ENCODE measurements at regions not wholly inside any gene's neighbourhood (a gene's known extent, or its start where the extent isn't known, plus 50 kb on each side); places are given as distances from the start of the nearest gene placed in this dataset.

DNA sequence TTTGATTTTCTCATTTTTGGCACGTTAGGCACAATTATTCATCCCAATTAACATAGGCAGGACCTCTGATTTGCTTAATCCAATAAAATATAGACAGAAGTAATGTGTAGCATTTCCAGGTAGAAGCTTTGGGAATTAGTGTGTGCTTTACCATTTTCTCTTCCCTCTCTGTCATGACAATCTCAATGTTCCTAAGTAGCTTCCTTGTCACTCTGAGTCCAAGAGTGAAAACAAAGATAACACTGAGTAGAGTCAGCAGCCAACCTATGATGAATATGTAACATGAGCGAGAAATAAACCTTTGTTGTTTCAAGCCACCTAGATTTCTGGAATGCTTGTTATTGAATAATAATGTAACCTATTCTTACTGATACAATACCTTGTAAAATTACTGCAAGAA, 283.8 kb downstream of the OMA1 start:
- no peak overlapping the region for H3K4me2 ChIP-seq (ENCODE audit: low read length)
- no peaks in the 10 kb centered on the region for H3K9me3 ChIP-seq (ENCODE audit: control insufficient read depth in 1 of 2, insufficient read depth in 1 of 2, low read depth in 1 of 2, low read length in 2 of 2)
- BruUV-seq (replicated peaks): no TSS peak
- no peak overlapping the region for H3K27ac ChIP-seq (ENCODE audit: low read depth, low read length)
- RAD21 ChIA-PET (ENCODE audit: low non-redundant PET in 1 of 2, low total read pairs in 2 of 2, uncharacterized antibody in 2 of 2, unreplicated experiment in 2 of 2): no interaction called here
- H3K27me3 ChIP-seq (ENCODE audit: insufficient read depth, low read length): peaks cover 27% of the 10 kb centered on the region
- intact Hi-C loops (cut with micrococcal nuclease): no loop called here
- no peak for ATAC-seq
- H3K9ac ChIP-seq (ENCODE audit: low read length): no peak overlapping the region
- H3K4me3 ChIP-seq (replicated peaks in 1 of 2; ENCODE audit: low read depth in 1 of 2, low read length in 2 of 2): no peak overlapping the region
- POLR2A ChIA-PET: no interaction called here
- H4K20me1 ChIP-seq (ENCODE audit: insufficient read depth): no peaks in the 10 kb centered on the region
- H3K79me2 ChIP-seq (ENCODE audit: insufficient read depth, low read length): no peaks in the 10 kb centered on the region
- no peaks in the 10 kb centered on the region for H3K9me2 ChIP-seq (ENCODE audit: insufficient read depth)
- H2AFZ ChIP-seq (ENCODE audit: low read depth, low read length, poor library complexity, severe bottlenecking): no peak overlapping the region
- no peak for DNase-seq (ENCODE audit: low read depth, low spot score)
- H3K36me3 ChIP-seq (ENCODE audit: control insufficient read depth in 1 of 2, insufficient read depth in 2 of 2, low read length in 2 of 2): no peaks in the 10 kb centered on the region
- CTCF ChIA-PET: no interaction called here
- TF ChIP-seq CBX3 (IDR thresholded peaks at IDR 0.05; ENCODE audit: low read depth) (no peak), ZNF274 (IDR thresholded peaks at IDR 0.05; ENCODE audit: low read depth, low read length) (no peak), TCF7L2 (IDR thresholded peaks at IDR 0.05; ENCODE audit: borderline replicate concordance, extremely low read depth, insufficient read depth, insufficient read length) (no peak), SRF (IDR thresholded peaks at IDR 0.05; ENCODE audit: low read depth) (no peak), CEBPB (IDR thresholded peaks at IDR 0.05; ENCODE audit: low read depth) (no peak), RAD21 (IDR thresholded peaks at IDR 0.05; ENCODE audit: low read depth) (no peak), JUND (IDR thresholded peaks at IDR 0.05) (no peak), SIN3A (IDR thresholded peaks at IDR 0.05; ENCODE audit: low read depth) (no peak), YY1 (IDR thresholded peaks at IDR 0.05; ENCODE audit: extremely low read depth, insufficient replicate concordance, low read depth, low read length) (no peak), SP1 (IDR thresholded peaks at IDR 0.05; ENCODE audit: low read depth) (no peak), ZFX (IDR thresholded peaks at IDR 0.05) (no peak), ELF1 (IDR thresholded peaks at IDR 0.05; ENCODE audit: borderline replicate concordance, low read depth) (no peak), EGR1 (IDR thresholded peaks at IDR 0.05; ENCODE audit: low read depth) (no peak)
- H3K4me1 ChIP-seq (ENCODE audit: control insufficient read depth in 1 of 2, insufficient read depth in 2 of 2, low read length in 2 of 2): no peaks in the 10 kb centered on the region

DNA sequence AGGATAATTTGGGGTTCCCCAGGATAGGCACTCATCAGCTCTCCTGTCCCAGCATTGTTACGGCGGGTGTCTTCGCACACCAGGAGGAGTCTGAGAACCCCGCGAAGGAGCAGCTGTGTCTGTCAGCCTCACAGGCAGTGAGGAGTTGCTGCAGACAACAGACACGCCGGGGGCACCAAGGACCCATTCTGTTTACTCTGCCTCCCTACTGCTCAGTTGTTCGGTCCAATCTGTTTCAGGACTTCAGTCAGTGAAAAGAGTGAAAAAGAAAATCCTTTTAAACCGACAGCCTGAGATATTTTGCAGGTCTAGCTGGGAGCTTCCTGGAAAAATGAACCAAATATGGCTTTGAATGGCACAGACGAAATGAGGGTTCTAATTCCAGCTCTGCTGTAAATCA, 288.4 kb downstream of the OMA1 start:
- Histone ChIP-seq H3K9me3 (ENCODE audit: control insufficient read depth in 1 of 2, insufficient read depth in 1 of 2, low read depth in 1 of 2, low read length in 2 of 2) (no peaks in the 10 kb centered on the region), H3K79me2 (ENCODE audit: insufficient read depth, low read length) (no peaks in the 10 kb centered on the region), H3K9ac (ENCODE audit: low read length) (no peak overlapping the region), H3K27me3 (ENCODE audit: insufficient read depth, low read length) (peaks cover 32% of the 10 kb centered on the region), H3K4me1 (ENCODE audit: control insufficient read depth in 1 of 2, insufficient read depth in 2 of 2, low read length in 2 of 2) (no peaks in the 10 kb centered on the region), H3K27ac (ENCODE audit: low read depth, low read length) (no peak overlapping the region), H3K4me2 (ENCODE audit: low read length) (no peak overlapping the region), H3K9me2 (ENCODE audit: insufficient read depth) (no peaks in the 10 kb centered on the region), H3K36me3 (ENCODE audit: control insufficient read depth in 1 of 2, insufficient read depth in 2 of 2, low read length in 2 of 2) (no peaks in the 10 kb centered on the region), H3K4me3 (replicated peaks in 1 of 2; ENCODE audit: low read depth in 1 of 2, low read length in 2 of 2) (no peak overlapping the region), H4K20me1 (ENCODE audit: insufficient read depth) (no peaks in the 10 kb centered on the region), H2AFZ (ENCODE audit: low read depth, low read length, poor library complexity, severe bottlenecking) (no peak overlapping the region)
- no TSS peak for BruUV-seq (replicated peaks)
- ChIA-PET RAD21 (ENCODE audit: low non-redundant PET in 1 of 2, low total read pairs in 2 of 2, uncharacterized antibody in 2 of 2, unreplicated experiment in 2 of 2) (no interaction called here), POLR2A (no interaction called here), CTCF (no interaction called here)
- ATAC-seq: no peak
- intact Hi-C loops (cut with micrococcal nuclease): no loop called here
- no peak for DNase-seq (ENCODE audit: low read depth, low spot score)
- TF ChIP-seq POLR2A (IDR thresholded peaks at IDR 0.05; ENCODE audit: borderline replicate concordance, extremely low read depth, insufficient read depth, insufficient read length) (no peak), SIN3A (IDR thresholded peaks at IDR 0.05; ENCODE audit: low read depth) (no peak), FOSL1 (IDR thresholded peaks at IDR 0.05; ENCODE audit: low read depth) (no peak), CEBPB (IDR thresholded peaks at IDR 0.05; ENCODE audit: low read depth) (no peak), SRF (IDR thresholded peaks at IDR 0.05; ENCODE audit: low read depth) (no peak), ZNF274 (IDR thresholded peaks at IDR 0.05; ENCODE audit: low read depth, low read length) (no peak), EGR1 (IDR thresholded peaks at IDR 0.05; ENCODE audit: low read depth) (no peak), TCF7L2 (IDR thresholded peaks at IDR 0.05; ENCODE audit: borderline replicate concordance, extremely low read depth, insufficient read depth, insufficient read length) (no peak), EZH2 (IDR thresholded peaks at IDR 0.05) (no peak), RAD21 (IDR thresholded peaks at IDR 0.05; ENCODE audit: low read depth) (no peak)
- TF ChIP-seq, protein P1, sequence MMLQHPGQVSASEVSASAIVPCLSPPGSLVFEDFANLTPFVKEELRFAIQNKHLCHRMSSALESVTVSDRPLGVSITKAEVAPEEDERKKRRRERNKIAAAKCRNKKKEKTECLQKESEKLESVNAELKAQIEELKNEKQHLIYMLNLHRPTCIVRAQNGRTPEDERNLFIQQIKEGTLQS (IDR thresholded peaks at IDR 0.05): no peak
- TF ChIP-seq, protein P2, sequence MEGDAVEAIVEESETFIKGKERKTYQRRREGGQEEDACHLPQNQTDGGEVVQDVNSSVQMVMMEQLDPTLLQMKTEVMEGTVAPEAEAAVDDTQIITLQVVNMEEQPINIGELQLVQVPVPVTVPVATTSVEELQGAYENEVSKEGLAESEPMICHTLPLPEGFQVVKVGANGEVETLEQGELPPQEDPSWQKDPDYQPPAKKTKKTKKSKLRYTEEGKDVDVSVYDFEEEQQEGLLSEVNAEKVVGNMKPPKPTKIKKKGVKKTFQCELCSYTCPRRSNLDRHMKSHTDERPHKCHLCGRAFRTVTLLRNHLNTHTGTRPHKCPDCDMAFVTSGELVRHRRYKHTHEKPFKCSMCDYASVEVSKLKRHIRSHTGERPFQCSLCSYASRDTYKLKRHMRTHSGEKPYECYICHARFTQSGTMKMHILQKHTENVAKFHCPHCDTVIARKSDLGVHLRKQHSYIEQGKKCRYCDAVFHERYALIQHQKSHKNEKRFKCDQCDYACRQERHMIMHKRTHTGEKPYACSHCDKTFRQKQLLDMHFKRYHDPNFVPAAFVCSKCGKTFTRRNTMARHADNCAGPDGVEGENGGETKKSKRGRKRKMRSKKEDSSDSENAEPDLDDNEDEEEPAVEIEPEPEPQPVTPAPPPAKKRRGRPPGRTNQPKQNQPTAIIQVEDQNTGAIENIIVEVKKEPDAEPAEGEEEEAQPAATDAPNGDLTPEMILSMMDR (IDR thresholded peaks at IDR 0.05 in 2 of 3, conservative IDR thresholded peaks at IDR 0.05 in 1 of 3; ENCODE audit: borderline replicate concordance in 1 of 3, insufficient read depth in 1 of 3, low read depth in 2 of 3, low read length in 2 of 3): no peak
